Suprapubic skin (tissue), 4 donors: ENCODE measurements at regions not wholly inside any gene's neighbourhood (a gene's known extent, or its start where the extent isn't known, plus 50 kb on each side); places are given as distances from the start of the nearest gene placed in this dataset.

ENCODE experiments used
- DNase-seq, 2 donors: peaks; one replicate each; pipeline ENCODE4 v3.0.0-alpha.2; 2019; ENCODE audit warnings: low spot score in 2 of 2
- H3K27ac ChIP-seq: fragments of 200-600 bp; sonication (generic); one replicate; pipeline ENCODE4 v1.5.1; 2019
- H3K27me3 ChIP-seq: fragments of 200-600 bp; sonication (generic); one replicate; pipeline ENCODE4 v1.5.1; 2019
- H3K36me3 ChIP-seq: fragments of 200-600 bp; sonication (generic); one replicate; pipeline ENCODE4 v1.5.1; 2019
- H3K4me1 ChIP-seq: fragments of 200-600 bp; sonication (generic); one replicate; pipeline ENCODE4 v1.5.1; 2019
- H3K4me3 ChIP-seq: fragments of 200-600 bp; sonication (generic); one replicate; pipeline ENCODE4 v1.5.1; 2019; ENCODE audit warnings: mild to moderate bottlenecking
- H3K9me3 ChIP-seq: fragments of 200-600 bp; sonication (generic); one replicate; pipeline ENCODE4 v1.5.1; 2019
- CTCF ChIP-seq, 2 donors: fragments of 200-600 bp in 1 of 2; fragments of 450-650 bp in 1 of 2; sonication (generic) in 1 of 2; IDR thresholded peaks; one replicate each; pipeline ENCODE4 v1.5.1; 2016 to 2019; ENCODE audit warnings: antibody characterized with exemption in 2 of 2, mild to moderate bottlenecking in 1 of 2, moderate library complexity in 1 of 2
- EP300 ChIP-seq: sonication (generic); formaldehyde crosslinking; IDR thresholded peaks from one replicate; pipeline ENCODE4 v1.6.1; 2017; ENCODE audit warnings: antibody characterized with exemption
- POLR2A ChIP-seq, 2 donors: fragments of 450-650 bp; IDR thresholded peaks; one replicate each; pipeline ENCODE4 v1.6.1; 2017; ENCODE audit warnings: antibody characterized with exemption in 2 of 2, mild to moderate bottlenecking in 2 of 2, moderate library complexity in 2 of 2
- POLR2AphosphoS5 ChIP-seq, 3 donors: sonication (generic); formaldehyde crosslinking; IDR thresholded peaks; one replicate each; pipeline ENCODE4 v1.6.1; 2017; ENCODE audit warnings: antibody characterized with exemption in 3 of 3
- WGBS: methylation state at CpG from one replicate; pipeline ENCODE4 v1.1.5; 2018; 5-methylcytosine and 5-hydroxymethylcytosine counted together

- Histone ChIP-seq H3K36me3 (no peaks in the 10 kb centered on the region), H3K9me3 (no peaks in the 10 kb centered on the region), H3K27ac (no peak overlapping the region), H3K4me1 (no peaks in the 10 kb centered on the region), H3K27me3 (no peaks in the 10 kb centered on the region), H3K4me3 (no peak overlapping the region)
- TF ChIP-seq POLR2A (IDR thresholded peaks at IDR 0.05) (no peak), CTCF (IDR thresholded peaks at IDR 0.05) (no peak), EP300 (no peak), POLR2AphosphoS5 (IDR thresholded peaks at IDR 0.05) (no peak)
- WGBS = 64% methylated on average over 4 of the region's 4 CpGs
- DNase-seq = no peak
These were observed 512.5 kb downstream of the BCKDHB start for GRCh38 chr6:80618953-80619352.

DNA sequence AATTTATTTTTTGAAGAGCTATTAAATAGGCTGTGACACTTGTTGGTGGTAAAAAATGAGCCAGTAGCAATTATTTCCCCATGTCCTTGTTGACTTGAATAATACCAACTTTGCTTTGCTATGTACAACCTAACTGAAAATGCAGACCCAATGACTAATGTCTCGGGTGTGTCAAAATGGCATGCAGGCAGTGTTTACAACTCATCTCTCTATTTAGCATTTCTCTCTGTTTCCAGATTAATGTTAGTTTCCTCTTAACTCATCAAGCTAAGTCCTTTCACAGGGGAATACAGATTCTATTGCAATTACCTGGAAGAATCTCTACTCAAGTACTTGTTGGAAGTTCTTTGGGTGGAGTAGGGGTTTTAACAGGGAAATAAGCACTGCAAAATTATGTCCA lies 504.4 kb downstream of the BCKDHB start:
- TF ChIP-seq EP300 (no peak), POLR2A (IDR thresholded peaks at IDR 0.05) (no peak), POLR2AphosphoS5 (IDR thresholded peaks at IDR 0.05) (no peak), CTCF (IDR thresholded peaks at IDR 0.05) (no peak)
- Histone ChIP-seq H3K36me3 (no peaks in the 10 kb centered on the region), H3K4me1 (peaks cover 21% of the 10 kb centered on the region), H3K27ac (no peak overlapping the region), H3K9me3 (no peaks in the 10 kb centered on the region), H3K27me3 (no peaks in the 10 kb centered on the region), H3K4me3 (no peak overlapping the region)
- DNase-seq = no peak
- 33% methylated on average over 1 of the region's 1 CpG for WGBS

GRCh38 chr6:80608881-80609280 lies 502.4 kb downstream of the BCKDHB start:
- H3K27ac ChIP-seq = no peak overlapping the region
- TF ChIP-seq CTCF (IDR thresholded peaks at IDR 0.05) (no peak), POLR2AphosphoS5 (IDR thresholded peaks at IDR 0.05) (no peak), EP300 (no peak), POLR2A (IDR thresholded peaks at IDR 0.05) (no peak)
- no peak for DNase-seq
- H3K9me3 ChIP-seq = no peaks in the 10 kb centered on the region
- H3K4me3 ChIP-seq = no peak overlapping the region
- 94% methylated on average over 1 of the region's 1 CpG for WGBS
- no peaks in the 10 kb centered on the region for H3K27me3 ChIP-seq
- peaks cover 21% of the 10 kb centered on the region for H3K4me1 ChIP-seq
- no peaks in the 10 kb centered on the region for H3K36me3 ChIP-seq

DNA sequence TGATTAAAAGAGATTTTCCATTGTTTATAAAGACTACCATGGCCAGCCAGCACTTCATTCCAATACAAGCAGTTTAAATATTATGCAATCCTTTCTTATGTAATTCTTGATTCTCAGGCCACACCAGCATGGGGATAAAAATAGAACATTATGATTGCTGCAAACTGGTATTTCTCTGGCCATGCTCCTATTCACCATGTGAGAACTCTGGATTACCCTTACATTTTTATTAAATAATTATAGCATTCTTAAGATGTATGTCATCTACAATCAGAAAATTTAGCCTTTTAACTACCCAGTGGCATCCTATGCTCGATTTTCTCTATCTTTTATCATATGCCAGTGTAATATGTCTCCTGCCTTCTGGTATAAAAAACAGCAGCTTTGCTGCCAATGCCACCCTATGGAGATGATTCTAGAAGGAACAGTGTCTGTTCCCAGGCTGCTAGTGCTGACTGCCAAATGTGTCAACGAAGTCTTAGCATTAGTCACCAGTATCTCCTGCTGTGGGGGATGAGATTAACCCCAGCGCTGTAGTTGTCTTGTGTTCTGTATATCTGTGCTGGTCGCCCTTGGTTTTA lies 501.4 kb downstream of the BCKDHB start:
- peaks cover 21% of the 10 kb centered on the region for H3K4me1 ChIP-seq
- no peaks in the 10 kb centered on the region for H3K9me3 ChIP-seq
- H3K4me3 ChIP-seq = no peak overlapping the region
- TF ChIP-seq EP300 = no peak
- no peak for TF ChIP-seq POLR2AphosphoS5 (IDR thresholded peaks at IDR 0.05)
- TF ChIP-seq POLR2A (IDR thresholded peaks at IDR 0.05) = no peak
- TF ChIP-seq CTCF (IDR thresholded peaks at IDR 0.05) = no peak
- WGBS = 51% methylated on average over 4 of the region's 4 CpGs
- H3K36me3 ChIP-seq = no peaks in the 10 kb centered on the region
- H3K27me3 ChIP-seq = no peaks in the 10 kb centered on the region
- DNase-seq = no peak
- H3K27ac ChIP-seq = peak overlapping the region; percentile 45

- H3K27me3 ChIP-seq = no peaks in the 10 kb centered on the region
- no peaks in the 10 kb centered on the region for H3K9me3 ChIP-seq
- H3K4me1 ChIP-seq = peaks cover 15% of the 10 kb centered on the region
- H3K36me3 ChIP-seq = no peaks in the 10 kb centered on the region
- 35% methylated on average over 4 of the region's 4 CpGs for WGBS
- H3K4me3 ChIP-seq = no peak overlapping the region
- H3K27ac ChIP-seq = no peak overlapping the region
- DNase-seq = no peak
- TF ChIP-seq POLR2AphosphoS5 (IDR thresholded peaks at IDR 0.05) (no peak), CTCF (IDR thresholded peaks at IDR 0.05) (peak; percentile 33 to 34)
These were observed 498.9 kb downstream of the BCKDHB start for GRCh38 chr6:80605165-80605989.
